Endothelial cell of umbilical vein (primary cell): ENCODE measurements at regions not wholly inside any gene's neighbourhood (a gene's known extent, or its start where the extent isn't known, plus 50 kb on each side); places are given as distances from the start of the nearest gene placed in this dataset.

ENCODE experiments used
- EZH2 ChIP-seq: IDR thresholded peaks from 2 replicates; pipeline ENCODE4 v1.6.1; 2012; ENCODE audit warnings: borderline replicate concordance, low read depth, mild to moderate bottlenecking, moderate library complexity, low read length, inconsistent platforms; ENCODE audit not compliant: severe bottlenecking
- FOS ChIP-seq: IDR thresholded peaks from 2 replicates; pipeline ENCODE4 v1.6.1; 2011; ENCODE audit warnings: mild to moderate bottlenecking, low read length, moderate library complexity, borderline replicate concordance; ENCODE audit not compliant: insufficient read depth
- JUN ChIP-seq: IDR thresholded peaks from 2 replicates; pipeline ENCODE4 v1.6.1; 2011; ENCODE audit warnings: borderline replicate concordance, low read depth; ENCODE audit not compliant: insufficient read length, insufficient read depth
- MAX ChIP-seq: IDR thresholded peaks from 2 replicates; pipeline ENCODE4 v1.6.1; 2011; ENCODE audit not compliant: insufficient read depth, insufficient read length
- POLR2A ChIP-seq: IDR thresholded peaks from 2 replicates; pipeline ENCODE4 v1.6.1; 2012; ENCODE audit warnings: low read depth, mild to moderate bottlenecking, control low read depth, low read length
- POLR2AphosphoS5 ChIP-seq: IDR thresholded peaks from 2 replicates; pipeline ENCODE4 v1.6.1; 2012; ENCODE audit warnings: low read depth, mild to moderate bottlenecking, control low read depth, low read length, moderate library complexity; ENCODE audit not compliant: insufficient read depth
- TF ChIP-seq, protein P1 (sequence below), 2 donors: IDR thresholded peaks; 1 replicate in 1 of 2; 2 replicates in 1 of 2; pipeline ENCODE4 v1.5.1; 2011; ENCODE audit warnings: low read length in 2 of 2, mild to moderate bottlenecking in 2 of 2, moderate library complexity in 2 of 2, control low read depth in 1 of 2, inconsistent platforms in 1 of 2, low read depth in 1 of 2; ENCODE audit not compliant: insufficient read depth in 1 of 2; ENCODE audit errors: extremely low read depth in 1 of 2

- TF ChIP-seq, protein P1, sequence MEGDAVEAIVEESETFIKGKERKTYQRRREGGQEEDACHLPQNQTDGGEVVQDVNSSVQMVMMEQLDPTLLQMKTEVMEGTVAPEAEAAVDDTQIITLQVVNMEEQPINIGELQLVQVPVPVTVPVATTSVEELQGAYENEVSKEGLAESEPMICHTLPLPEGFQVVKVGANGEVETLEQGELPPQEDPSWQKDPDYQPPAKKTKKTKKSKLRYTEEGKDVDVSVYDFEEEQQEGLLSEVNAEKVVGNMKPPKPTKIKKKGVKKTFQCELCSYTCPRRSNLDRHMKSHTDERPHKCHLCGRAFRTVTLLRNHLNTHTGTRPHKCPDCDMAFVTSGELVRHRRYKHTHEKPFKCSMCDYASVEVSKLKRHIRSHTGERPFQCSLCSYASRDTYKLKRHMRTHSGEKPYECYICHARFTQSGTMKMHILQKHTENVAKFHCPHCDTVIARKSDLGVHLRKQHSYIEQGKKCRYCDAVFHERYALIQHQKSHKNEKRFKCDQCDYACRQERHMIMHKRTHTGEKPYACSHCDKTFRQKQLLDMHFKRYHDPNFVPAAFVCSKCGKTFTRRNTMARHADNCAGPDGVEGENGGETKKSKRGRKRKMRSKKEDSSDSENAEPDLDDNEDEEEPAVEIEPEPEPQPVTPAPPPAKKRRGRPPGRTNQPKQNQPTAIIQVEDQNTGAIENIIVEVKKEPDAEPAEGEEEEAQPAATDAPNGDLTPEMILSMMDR (IDR thresholded peaks at IDR 0.05; ENCODE audit: extremely low read depth in 1 of 2, insufficient read depth in 1 of 2, low read depth in 1 of 2, low read length in 2 of 2) = no peak
- TF ChIP-seq POLR2AphosphoS5 (no peak), EZH2 (no peak), POLR2A (no peak), FOS (no peak), MAX (no peak), JUN (no peak)
Measured at GRCh38 chr6:53413326-53413725, 64.6 kb upstream of the ELOVL5 start.
